Rectal smooth muscle tissue (tissue), 1 donor: ENCODE measurements at regions not wholly inside any gene's neighbourhood (a gene's known extent, or its start where the extent isn't known, plus 50 kb on each side); places are given as distances from the start of the nearest gene placed in this dataset.

Source experiments
- H3K27ac ChIP-seq: one replicate; pipeline ENCODE4 v1.7.0; 2013; ENCODE audit warnings: low read depth, low read length, inconsistent platforms
- H3K27me3 ChIP-seq: one replicate; pipeline ENCODE4 v1.7.0; 2013; ENCODE audit warnings: low read length; ENCODE audit not compliant: control insufficient read depth, insufficient read depth
- H3K36me3 ChIP-seq: one replicate; pipeline ENCODE4 v1.7.0; 2013; ENCODE audit warnings: low read length; ENCODE audit not compliant: control insufficient read depth, insufficient read depth
- H3K4me1 ChIP-seq: one replicate; pipeline ENCODE4 v1.7.0; 2013; ENCODE audit warnings: low read length; ENCODE audit not compliant: control insufficient read depth, insufficient read depth
- H3K4me3 ChIP-seq: one replicate; pipeline ENCODE4 v1.7.0; 2013; ENCODE audit warnings: low read length
- H3K9ac ChIP-seq: one replicate; pipeline ENCODE4 v1.7.0; 2013; ENCODE audit warnings: low read length

DNA sequence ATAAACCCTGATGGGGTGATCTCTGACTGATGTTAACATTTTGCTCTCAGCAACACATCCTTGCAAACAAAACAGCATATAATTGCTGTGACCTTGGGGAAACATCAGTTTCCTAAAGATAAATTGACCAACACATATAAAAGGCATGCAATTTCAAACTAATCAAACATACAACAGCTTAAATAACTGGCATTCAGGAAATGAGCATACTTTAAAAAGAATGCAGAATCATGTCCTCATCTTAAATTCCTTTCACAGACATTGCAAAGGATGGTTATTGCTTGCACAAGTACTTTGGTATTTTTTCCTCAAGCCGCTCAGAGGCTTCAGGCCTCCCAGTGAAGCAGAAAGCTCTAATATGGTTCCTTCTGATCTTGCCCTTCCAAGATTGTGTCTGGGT, 53.4 kb upstream of the RGS18 start:
- Histone ChIP-seq H3K9ac (no peak overlapping the region), H3K27me3 (no peaks in the 10 kb centered on the region), H3K4me3 (no peak overlapping the region), H3K27ac (no peak overlapping the region), H3K4me1 (no peaks in the 10 kb centered on the region), H3K36me3 (no peaks in the 10 kb centered on the region)

GRCh38 chr1:192108161-192108560, 50.1 kb upstream of the RGS18 start:
- Histone ChIP-seq H3K4me1 (no peaks in the 10 kb centered on the region), H3K27me3 (no peaks in the 10 kb centered on the region), H3K4me3 (no peak overlapping the region), H3K27ac (no peak overlapping the region), H3K9ac (no peak overlapping the region), H3K36me3 (no peaks in the 10 kb centered on the region)
